Fibroblast of pulmonary artery (primary cell): ENCODE measurements at regions not wholly inside any gene's neighbourhood (a gene's known extent, or its start where the extent isn't known, plus 50 kb on each side); places are given as distances from the start of the nearest gene placed in this dataset.

ENCODE experiments used
- DNase-seq: peaks from one replicate; pipeline ENCODE4 v3.0.0-alpha.2; 2010; ENCODE audit warnings: low read depth
- H3K4me3 ChIP-seq: replicated peaks from 2 replicates; pipeline ENCODE4 v1.5.1; 2011; ENCODE audit warnings: low read depth, mild to moderate bottlenecking, control low read depth, low read length, moderate library complexity
- CTCF ChIP-seq: IDR thresholded peaks from 2 replicates; pipeline ENCODE4 v1.5.1; 2011; ENCODE audit warnings: mild to moderate bottlenecking, control low read depth, low read length, inconsistent platforms; ENCODE audit errors: missing control alignments

DNA sequence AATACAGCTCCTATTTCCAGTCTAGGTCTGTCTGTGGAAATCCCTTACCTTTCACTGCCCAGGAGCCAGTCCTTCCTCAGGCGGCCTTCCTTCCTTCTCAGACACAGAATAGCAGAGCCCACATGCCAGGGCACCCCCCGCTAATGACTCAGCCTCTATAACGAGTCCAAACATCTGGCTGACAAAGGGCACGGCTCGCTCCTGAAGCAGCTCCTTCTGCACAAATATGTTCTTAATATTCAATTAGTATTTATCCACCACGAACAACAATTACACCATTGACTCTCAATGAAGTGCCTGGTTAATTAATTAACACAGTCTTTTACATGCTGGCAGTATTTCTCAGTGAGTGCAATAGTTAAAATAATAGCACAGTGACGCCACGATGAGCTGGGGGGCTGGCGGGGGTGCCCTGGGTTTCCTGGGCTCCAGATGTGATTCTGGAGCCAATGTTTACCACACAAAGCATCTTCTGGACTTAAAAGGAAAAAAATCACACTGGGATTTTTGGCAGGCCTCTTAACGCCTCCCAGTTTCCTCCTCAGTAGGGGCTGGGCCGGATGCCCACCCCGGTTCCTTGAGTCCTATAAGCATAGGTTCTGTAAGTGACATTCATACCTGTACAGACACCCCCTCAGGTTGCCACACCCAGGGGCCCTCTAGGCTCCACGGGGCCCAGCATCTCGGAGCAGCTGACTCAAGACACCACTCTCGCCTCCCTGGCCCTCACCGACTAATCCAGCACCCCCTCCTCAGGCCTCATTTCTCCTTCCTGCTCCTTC lies 158.6 kb upstream of the MLN start:
- DNase-seq, result no peak
- no peak overlapping the region for H3K4me3 ChIP-seq
- TF ChIP-seq CTCF, result no peak

DNA sequence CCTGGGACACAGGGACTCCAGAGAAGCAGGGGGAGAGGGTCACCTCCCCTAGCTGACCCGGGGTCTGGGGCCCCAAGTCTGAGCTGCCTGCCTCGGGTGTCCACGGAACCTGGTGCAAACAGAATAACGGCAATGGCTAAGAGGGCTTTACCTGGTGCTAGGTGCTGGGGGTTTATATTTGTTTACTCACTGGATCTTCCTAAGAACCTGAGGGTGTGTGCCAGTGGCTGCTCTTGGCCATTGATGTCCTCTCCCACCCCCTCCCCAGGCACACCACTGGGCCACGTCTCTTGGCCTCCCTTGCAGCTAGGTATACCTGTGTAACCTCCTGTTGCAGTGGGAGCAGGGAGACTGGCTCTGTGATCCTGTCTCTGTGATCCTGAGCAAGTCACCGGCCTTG lies 157.9 kb upstream of the MLN start:
- no peak for DNase-seq
- no peak overlapping the region for H3K4me3 ChIP-seq
- no peak for TF ChIP-seq CTCF

DNA sequence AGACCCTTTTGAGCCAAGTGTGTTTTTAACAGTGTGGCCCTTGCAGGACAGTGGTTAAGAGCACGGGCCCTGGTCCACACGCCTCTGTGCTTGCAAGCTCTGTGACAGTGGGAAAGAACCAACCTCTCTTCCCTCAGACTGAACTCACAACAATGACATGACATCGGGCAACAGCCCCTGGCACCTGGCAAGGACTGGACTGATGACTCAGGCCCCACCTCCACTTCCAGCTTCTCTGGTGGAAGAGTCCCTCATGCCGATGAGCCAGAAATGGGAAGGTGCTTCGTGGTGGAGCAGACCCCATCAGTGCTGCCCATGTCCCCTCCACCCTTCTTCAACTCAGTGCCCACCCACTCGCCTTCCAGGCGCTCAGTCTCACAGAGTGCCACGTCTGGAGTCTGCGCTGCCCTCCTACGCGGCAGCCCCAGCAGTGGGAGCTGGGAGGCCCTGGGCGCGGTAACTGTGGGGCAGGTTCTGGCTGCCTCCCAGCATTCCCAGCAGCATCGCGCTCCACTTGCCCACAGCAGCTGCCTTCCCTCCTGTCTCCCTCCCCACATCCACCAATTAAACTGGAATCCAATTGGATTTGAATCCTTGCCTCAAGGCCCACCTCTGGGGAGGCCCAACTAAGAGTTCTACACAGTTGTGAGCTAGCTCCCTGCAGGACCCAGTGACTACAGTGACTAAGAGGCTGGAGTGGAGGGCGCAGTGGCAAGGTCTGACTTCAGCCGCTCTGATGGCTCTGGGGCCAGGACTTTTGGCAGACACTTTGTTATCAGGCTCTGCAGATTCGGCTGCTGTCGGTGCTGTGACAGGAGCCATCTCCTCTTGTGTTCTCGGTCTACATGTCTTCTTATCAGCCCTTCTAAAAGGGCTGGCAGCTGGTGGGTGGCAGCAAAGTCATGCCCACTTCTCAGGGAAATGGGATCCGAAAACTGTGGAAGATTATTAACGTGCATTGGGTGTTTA lies 156.8 kb upstream of the MLN start:
- DNase-seq, result no peak
- no peak overlapping the region for H3K4me3 ChIP-seq
- TF ChIP-seq CTCF, result no peak

DNA sequence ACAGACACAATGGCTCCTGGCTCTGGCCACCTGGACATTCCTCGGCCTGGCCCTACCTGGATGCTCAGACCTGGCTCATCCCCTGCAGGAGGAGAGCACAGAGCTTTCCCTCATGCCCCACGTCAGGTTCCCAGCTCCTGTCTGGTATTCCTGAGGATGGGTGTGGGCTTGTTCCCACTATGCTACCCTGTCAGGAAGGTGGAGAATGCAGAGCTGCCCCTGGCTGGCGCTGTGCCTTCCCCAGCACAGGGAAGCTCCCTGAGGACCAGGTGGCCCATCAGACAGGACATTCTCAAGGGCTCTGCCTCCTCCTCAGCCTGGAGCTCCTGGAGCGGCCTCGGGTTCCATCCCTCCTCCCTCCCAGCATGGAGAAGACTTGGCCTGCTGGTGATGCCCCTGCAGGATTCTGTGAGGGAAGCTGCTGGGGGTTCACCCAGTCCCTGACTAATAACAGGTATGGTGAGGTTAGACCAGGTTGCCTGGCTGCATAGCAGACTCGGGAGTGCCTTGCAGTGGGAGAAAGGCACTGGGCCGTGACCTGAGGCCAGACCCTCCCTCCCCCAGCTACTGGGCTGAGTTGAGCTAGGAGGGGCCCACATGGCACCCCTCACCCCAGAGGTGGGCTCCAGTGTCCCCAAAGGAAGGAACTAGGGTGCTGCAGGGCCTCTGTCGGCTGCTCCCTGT lies 156.0 kb upstream of the MLN start:
- no peak for TF ChIP-seq CTCF
- H3K4me3 ChIP-seq, result no peak overlapping the region
- DNase-seq, result no peak

DNA sequence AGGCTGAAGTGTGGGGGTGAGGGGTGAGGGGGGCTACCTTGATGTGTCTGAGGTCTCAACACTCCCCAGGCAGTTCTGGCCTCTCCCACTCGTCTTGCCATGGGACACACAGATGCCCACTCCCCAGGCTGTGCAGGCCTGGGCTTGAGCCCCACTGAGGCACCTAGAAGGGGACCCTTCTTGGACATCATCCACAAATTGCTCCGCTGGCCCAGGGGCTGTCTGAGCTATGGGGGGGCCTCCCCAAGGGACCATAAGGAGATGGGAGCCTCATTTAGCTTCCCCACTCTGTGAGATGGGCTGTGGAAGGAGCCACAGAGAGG lies 155.5 kb upstream of the MLN start:
- H3K4me3 ChIP-seq, result no peak overlapping the region
- no peak for TF ChIP-seq CTCF
- no peak for DNase-seq

DNA sequence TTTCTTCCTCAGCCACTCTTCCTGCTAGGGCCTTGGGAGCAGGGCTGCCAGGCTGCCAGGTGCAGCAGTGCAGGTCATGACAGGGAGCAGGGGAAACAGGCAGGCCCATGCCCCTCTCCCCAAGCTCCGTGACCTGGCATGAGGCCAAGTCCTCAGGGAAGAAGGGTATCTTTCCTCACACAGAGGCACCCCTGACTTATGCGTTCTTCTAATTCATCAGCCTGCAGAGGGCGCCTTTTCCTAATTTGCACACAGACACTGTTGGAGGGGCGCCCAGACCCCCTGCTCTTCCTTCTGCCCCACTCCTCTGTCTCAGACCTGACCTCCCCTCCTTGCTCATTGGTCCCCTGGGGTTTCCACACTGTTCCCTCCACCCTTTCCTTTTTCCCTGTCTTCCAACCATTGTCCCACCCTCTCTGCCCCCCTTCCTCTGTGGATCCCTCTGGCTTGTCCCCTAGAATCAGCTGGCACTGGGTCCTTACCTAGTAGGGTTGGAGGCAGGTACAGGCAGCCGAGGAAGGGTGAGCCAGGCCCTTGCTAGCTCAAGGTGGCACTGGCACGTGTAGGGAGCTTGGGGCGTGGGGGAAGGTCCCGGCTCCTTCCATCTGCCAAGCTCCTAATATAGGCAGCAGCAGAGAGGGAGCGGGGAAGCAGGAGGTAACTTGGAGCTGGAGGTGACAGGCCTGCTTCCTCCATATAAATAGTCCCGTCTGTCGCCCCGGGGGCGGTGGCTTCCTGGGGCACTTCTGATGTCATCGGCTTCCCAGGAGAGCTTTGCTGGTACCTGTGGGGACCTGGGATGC lies 154.9 kb upstream of the MLN start:
- peak; percentile 14 for TF ChIP-seq CTCF
- no peak for DNase-seq

More for the DNA sequence above, 154.9 kb upstream of the MLN start:
- no peak overlapping the region for H3K4me3 ChIP-seq
